Gastrocnemius medialis (tissue), 4 donors: ENCODE measurements at regions not wholly inside any gene's neighbourhood (a gene's known extent, or its start where the extent isn't known, plus 50 kb on each side); places are given as distances from the start of the nearest gene placed in this dataset.

Experiments used
- ATAC-seq, 2 donors: fragments of 150-250 bp; one replicate each; pipeline ENCODE4 v1.9.1; 2016
- DNase-seq, 2 donors: peaks; one replicate each; pipeline ENCODE4 v3.0.0-alpha.2; 2019
- H3K27ac ChIP-seq, 4 donors: fragments of 200-600 bp; sonication (generic); 1 replicate in 1 of 4; 2 replicates in 3 of 4; pipeline ENCODE4 v1.5.1; 2016 to 2018; ENCODE audit warnings: mild to moderate bottlenecking in 2 of 4, moderate library complexity in 1 of 4
- H3K27me3 ChIP-seq, 3 donors: fragments of 200-600 bp; sonication (generic) in 2 of 3; 1 replicate in 1 of 3; 2 replicates in 2 of 3; pipeline versions ENCODE4 v1.5.1 to v1.6.0; 2016 to 2019; ENCODE audit warnings: mild to moderate bottlenecking in 1 of 3, moderate library complexity in 1 of 3
- H3K36me3 ChIP-seq, 2 donors: fragments of 200-600 bp; sonication (generic) in 1 of 2; one replicate each; pipeline ENCODE4 v1.5.1; 2017 to 2018
- H3K4me1 ChIP-seq, 2 donors: fragments of 200-600 bp; sonication (generic) in 1 of 2; one replicate each; pipeline ENCODE4 v1.5.1; 2016 to 2017; ENCODE audit warnings: mild to moderate bottlenecking in 2 of 2
- H3K4me3 ChIP-seq, 4 donors: fragments of 200-600 bp; sonication (generic) in 3 of 4; 1 replicate in 1 of 4; 2 replicates in 3 of 4; pipeline ENCODE4 v1.5.1; 2016 to 2019; ENCODE audit warnings: mild to moderate bottlenecking in 2 of 4
- H3K9me3 ChIP-seq, 3 donors: fragments of 200-600 bp; sonication (generic) in 2 of 3; 1 replicate in 1 of 3; 2 replicates in 2 of 3; pipeline ENCODE4 v1.5.1; 2016 to 2019
- CTCF ChIP-seq, 5 experiments: fragments of 450-650 bp in 3 of 5; fragments of 200-600 bp in 2 of 5; sonication (generic) in 2 of 5; IDR thresholded peaks in 4 of 5; conservative IDR thresholded peaks in 1 of 5; 1 replicate in 4 of 5; 2 replicates in 1 of 5; pipeline ENCODE4 v1.5.1; 2016 to 2019; ENCODE audit warnings: antibody characterized with exemption in 5 of 5, mild to moderate bottlenecking in 3 of 5, moderate library complexity in 3 of 5
- POLR2A ChIP-seq, 2 donors: fragments of 450-650 bp; IDR thresholded peaks; one replicate each; pipeline ENCODE4 v1.6.1; 2017; ENCODE audit warnings: antibody characterized with exemption in 2 of 2, mild to moderate bottlenecking in 2 of 2, moderate library complexity in 2 of 2
- in situ Hi-C, 4 donors: fragments of 200-750 bp; cut with MboI; loops; one replicate each; pipeline versions ENCODE4 v1.15.0 to v1.8.0; 2017; ENCODE audit warnings: low sequenced_read_pairs in 4 of 4
- intact Hi-C: fragments of 100-400 bp; cut with DNase I; formaldehyde crosslinking; loops from one replicate; pipeline ENCODE4 v1.15.1; 2023; ENCODE audit warnings: low total_unique reads

GRCh38 chr2:9055471-9055870, 52.0 kb upstream of the MBOAT2 start:
- Histone ChIP-seq H3K9me3 (no peaks in the 10 kb centered on the region), H3K27ac (no peak overlapping the region), H3K27me3 (no peaks in the 10 kb centered on the region), H3K4me3 (no peak overlapping the region), H3K4me1 (no peaks in the 10 kb centered on the region), H3K36me3 (no peaks in the 10 kb centered on the region)
- ATAC-seq, result no peak
- DNase-seq, result no peak
- intact Hi-C loops, result no loop called here
- TF ChIP-seq POLR2A (IDR thresholded peaks at IDR 0.05) (no peak), CTCF (IDR thresholded peaks at IDR 0.05 in 4 of 5, conservative IDR thresholded peaks at IDR 0.05 in 1 of 5) (no peak)
- in situ Hi-C loops, result no loop called here

GRCh38 chr2:9053534-9053931, 50.0 kb upstream of the MBOAT2 start:
- no peak overlapping the region for H3K4me3 ChIP-seq
- no peak overlapping the region for H3K27ac ChIP-seq
- DNase-seq (no peak), ATAC-seq (no peak)
- intact Hi-C loops, result no loop called here
- H3K36me3 ChIP-seq, result no peaks in the 10 kb centered on the region
- TF ChIP-seq POLR2A (IDR thresholded peaks at IDR 0.05) (no peak), CTCF (IDR thresholded peaks at IDR 0.05 in 4 of 5, conservative IDR thresholded peaks at IDR 0.05 in 1 of 5) (no peak)
- H3K4me1 ChIP-seq, result no peaks in the 10 kb centered on the region
- H3K27me3 ChIP-seq, result no peaks in the 10 kb centered on the region
- H3K9me3 ChIP-seq, result no peaks in the 10 kb centered on the region
- in situ Hi-C loops, result no loop called here
